Natural killer cell treated with Interleukin-12 subunit alpha and Interleukin-12 subunit beta and Interleukin-15 and Interleukin-18, amount 100 ng/mL, for 72 hours (primary cell): ENCODE measurements at regions not wholly inside any gene's neighbourhood (a gene's known extent, or its start where the extent isn't known, plus 50 kb on each side); places are given as distances from the start of the nearest gene placed in this dataset.

Source experiments
- ATAC-seq, 2 donors: fragments of 150-1000 bp; cut with Tn5 transposase in 1 of 2; sonication (Bioruptor Pico), chemical (Tn5 transposase) in 1 of 2; 2 replicates each; pipeline ENCODE4 v1.10.0; 2021
- DNase-seq: peaks from one replicate; pipeline ENCODE4 v3.0.0; 2022; ENCODE audit warnings: low spot score
- H3K27ac Mint-ChIP-seq, 2 donors: 1 replicate in 1 of 2; 2 replicates in 1 of 2; pipeline ENCODE4 v1.8.0; 2022; ENCODE audit warnings: mixed read lengths in 2 of 2, mild to moderate bottlenecking in 1 of 2, moderate library complexity in 1 of 2
- H3K27me3 Mint-ChIP-seq, 2 donors: 1 replicate in 1 of 2; 2 replicates in 1 of 2; pipeline ENCODE4 v1.8.0; 2022; ENCODE audit warnings: mixed read lengths in 2 of 2
- H3K36me3 Mint-ChIP-seq: one replicate; pipeline ENCODE4 v1.8.0; 2022; ENCODE audit warnings: mixed read lengths
- H3K4me1 Mint-ChIP-seq, 2 donors: 1 replicate in 1 of 2; 2 replicates in 1 of 2; pipeline ENCODE4 v1.8.0; 2022; ENCODE audit warnings: low read depth in 2 of 2, mixed read lengths in 2 of 2, mild to moderate bottlenecking in 1 of 2
- H3K4me3 Mint-ChIP-seq: one replicate; pipeline ENCODE4 v1.8.0; 2022; ENCODE audit warnings: mixed read lengths
- H3K9me3 Mint-ChIP-seq: 2 replicates; pipeline ENCODE4 v1.8.0; 2022; ENCODE audit warnings: mixed read lengths

DNA sequence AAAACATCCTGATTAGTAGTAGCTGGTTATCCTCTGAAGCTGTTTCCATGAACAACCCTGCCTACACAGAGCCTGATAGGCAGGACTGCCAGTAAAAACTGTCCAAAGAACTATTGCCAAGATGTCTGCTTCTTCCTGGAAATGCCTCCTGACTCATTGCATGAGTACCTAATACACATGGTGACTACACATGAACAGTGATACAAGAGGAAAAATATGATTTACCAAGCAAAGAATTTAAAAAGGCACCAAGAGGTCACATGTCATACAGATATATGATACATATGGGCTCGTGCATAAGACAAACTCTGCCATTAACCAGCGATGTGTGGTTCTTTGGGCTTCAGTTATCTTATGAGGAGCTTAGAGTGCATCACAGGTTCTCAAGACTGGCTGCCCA, 552.3 kb downstream of the SLC16A7 start:
- H3K36me3 Mint-ChIP-seq: no peaks in the 10 kb centered on the region
- peaks cover 11% of the 10 kb centered on the region for H3K9me3 Mint-ChIP-seq
- no peaks in the 10 kb centered on the region for H3K4me1 Mint-ChIP-seq
- H3K4me3 Mint-ChIP-seq: no peak overlapping the region
- H3K27me3 Mint-ChIP-seq: no peaks in the 10 kb centered on the region
- DNase-seq (no peak), ATAC-seq (no peak)
- H3K27ac Mint-ChIP-seq: no peak overlapping the region

DNA sequence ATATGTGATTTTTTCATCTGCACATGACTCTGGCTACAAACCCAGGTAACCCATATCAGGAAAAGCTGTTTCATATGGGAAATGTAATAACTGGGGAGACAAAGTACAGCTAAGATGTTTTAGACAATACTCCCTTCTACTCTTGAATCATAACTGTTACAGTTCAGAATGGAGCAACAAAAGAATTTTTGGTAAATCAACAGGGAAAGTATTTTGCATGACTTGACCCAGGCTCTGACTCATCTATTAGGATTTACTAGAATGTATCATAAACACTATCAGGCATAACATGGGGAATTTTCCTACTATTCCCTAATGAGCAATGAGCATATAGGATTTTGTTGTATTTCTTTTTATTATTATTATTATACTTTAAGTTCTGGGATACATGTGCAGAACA, 553.0 kb downstream of the SLC16A7 start:
- Mint-ChIP-seq H3K4me1 (no peaks in the 10 kb centered on the region), H3K27me3 (no peaks in the 10 kb centered on the region), H3K9me3 (peaks cover 11% of the 10 kb centered on the region), H3K4me3 (no peak overlapping the region), H3K27ac (no peak overlapping the region), H3K36me3 (no peaks in the 10 kb centered on the region)
- ATAC-seq (no peak), DNase-seq (no peak)

DNA sequence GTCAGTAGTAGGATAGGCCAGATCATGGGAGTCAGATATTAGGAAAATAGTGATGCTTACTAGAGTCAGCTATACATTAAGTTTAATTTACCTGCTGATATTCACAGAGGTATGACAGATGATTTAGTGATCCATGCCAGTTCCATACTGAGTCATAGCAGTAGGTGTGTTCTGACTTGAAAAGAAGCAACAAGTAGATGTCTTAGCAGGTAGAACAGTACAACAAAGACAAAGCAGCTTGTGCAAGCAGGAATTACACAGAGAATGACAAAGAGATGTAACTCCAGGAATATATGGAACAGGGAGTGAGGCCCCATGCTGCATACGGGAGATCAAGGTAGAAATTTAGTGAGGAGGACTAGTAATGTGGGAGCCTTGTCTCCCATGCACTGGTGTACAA, 556.9 kb downstream of the SLC16A7 start:
- Mint-ChIP-seq H3K9me3 (peaks cover 7% of the 10 kb centered on the region), H3K27ac (no peak overlapping the region), H3K4me1 (no peaks in the 10 kb centered on the region), H3K27me3 (no peaks in the 10 kb centered on the region), H3K4me3 (no peak overlapping the region), H3K36me3 (no peaks in the 10 kb centered on the region)
- DNase-seq (no peak), ATAC-seq (no peak)

DNA sequence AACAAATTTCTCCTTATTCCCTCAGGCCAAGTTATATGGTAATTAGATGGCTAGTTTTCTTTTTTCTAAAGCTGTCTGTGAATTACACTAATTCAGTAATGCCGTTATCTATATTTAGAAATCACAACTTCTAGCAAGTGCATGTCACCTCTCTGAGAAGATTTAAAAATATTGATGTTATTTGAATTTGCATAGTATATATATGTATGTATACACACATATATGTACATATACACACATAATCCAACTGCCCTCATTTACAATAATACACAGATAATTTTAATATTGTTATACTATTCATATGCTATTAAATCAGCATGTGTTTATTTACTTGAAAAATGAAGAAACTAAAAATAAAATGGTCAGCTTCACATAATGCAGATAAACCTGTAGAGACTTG, 563.9 kb downstream of the SLC16A7 start:
- peaks cover 8% of the 10 kb centered on the region for H3K9me3 Mint-ChIP-seq
- H3K36me3 Mint-ChIP-seq: peaks cover 5% of the 10 kb centered on the region

DNA sequence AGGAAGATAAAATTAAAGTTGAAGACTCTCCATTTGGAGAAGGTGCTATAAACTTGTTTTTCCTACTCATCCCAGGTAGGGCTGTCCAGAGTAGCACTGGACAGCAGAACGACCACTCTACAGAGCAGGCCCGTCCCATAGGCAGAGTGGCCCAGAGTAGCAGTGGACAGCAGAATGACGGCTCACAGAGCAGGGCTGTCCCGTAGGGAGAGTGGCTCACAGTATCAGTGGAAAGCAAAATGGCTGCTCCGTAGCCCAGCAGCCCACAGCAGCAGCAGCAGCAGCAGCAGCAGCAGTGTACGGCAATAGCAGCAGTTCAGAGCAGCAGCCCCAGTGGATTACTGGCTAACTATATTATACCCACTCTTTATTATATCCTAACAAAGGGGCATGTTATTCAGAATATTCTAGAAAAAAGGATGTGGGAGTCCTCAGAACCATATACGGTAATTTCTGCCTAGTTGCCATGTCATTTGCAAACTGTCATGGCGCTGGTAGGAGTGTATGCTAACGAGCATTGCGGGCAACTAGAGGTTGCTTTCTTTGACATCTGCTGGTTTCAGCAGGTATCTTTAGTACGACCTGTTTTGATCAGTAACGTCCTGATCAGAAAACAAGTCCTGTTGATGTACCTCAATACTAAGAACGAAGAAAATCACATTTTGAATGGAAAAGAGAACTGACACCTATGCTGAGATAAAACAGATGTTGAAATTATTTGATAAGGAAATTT, 567.3 kb downstream of the SLC16A7 start:
- Mint-ChIP-seq H3K27me3 (no peaks in the 10 kb centered on the region), H3K4me1 (no peaks in the 10 kb centered on the region), H3K9me3 (peaks cover 21% of the 10 kb centered on the region), H3K36me3 (peaks cover 19% of the 10 kb centered on the region), H3K4me3 (no peak overlapping the region), H3K27ac (no peak overlapping the region)
- no peak for ATAC-seq
- DNase-seq: no peak

More for the DNA sequence above, 563.9 kb downstream of the SLC16A7 start:
- DNase-seq (no peak), ATAC-seq (no peak)
- Mint-ChIP-seq H3K4me3 (no peak overlapping the region), H3K4me1 (no peaks in the 10 kb centered on the region), H3K27me3 (no peaks in the 10 kb centered on the region), H3K27ac (no peak overlapping the region)

DNA sequence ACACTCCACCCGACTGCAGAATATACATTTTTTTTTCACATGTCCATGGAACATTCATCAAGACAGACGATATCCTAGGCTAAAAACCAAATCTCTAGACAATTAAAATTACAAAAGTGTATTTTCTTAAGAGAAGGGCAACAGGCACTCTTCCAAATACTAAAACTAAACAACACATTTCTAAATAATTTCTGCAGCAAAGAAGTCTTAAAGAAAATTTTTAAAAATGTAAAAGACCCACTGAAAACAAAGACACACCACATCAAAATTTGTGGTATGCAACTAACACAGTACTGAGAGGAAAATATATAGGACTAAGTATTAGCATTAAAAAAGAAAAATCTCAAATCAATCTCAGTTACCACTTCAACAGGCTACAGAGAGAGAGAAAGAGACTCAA, 570.0 kb downstream of the SLC16A7 start:
- Mint-ChIP-seq H3K27ac (no peak overlapping the region), H3K4me1 (no peaks in the 10 kb centered on the region), H3K36me3 (peaks cover 19% of the 10 kb centered on the region), H3K27me3 (no peaks in the 10 kb centered on the region), H3K4me3 (no peak overlapping the region), H3K9me3 (peaks cover 24% of the 10 kb centered on the region)
- no peak for ATAC-seq
- no peak for DNase-seq

DNA sequence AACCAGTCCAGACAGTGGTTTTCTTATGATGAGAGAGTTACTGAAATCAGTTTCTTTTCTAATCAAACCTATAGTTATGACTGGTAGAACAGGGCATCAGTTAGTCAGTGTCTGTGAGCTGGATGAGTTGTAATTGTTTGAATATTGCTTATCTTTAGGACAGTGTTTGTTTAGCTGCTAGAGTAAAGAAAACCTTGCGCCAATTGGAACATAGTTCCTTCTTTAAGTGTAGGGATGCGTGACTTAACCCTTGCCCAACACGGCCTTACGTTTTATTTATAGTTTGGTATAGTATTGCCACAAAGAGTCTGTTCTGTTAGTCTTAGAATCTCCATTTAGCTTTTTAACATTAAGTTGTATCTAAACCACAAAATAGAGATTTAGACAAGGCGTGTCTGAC, 572.6 kb downstream of the SLC16A7 start:
- DNase-seq (no peak), ATAC-seq (no peak)
- peaks cover 16% of the 10 kb centered on the region for H3K9me3 Mint-ChIP-seq
- peaks cover 14% of the 10 kb centered on the region for H3K36me3 Mint-ChIP-seq
- no peaks in the 10 kb centered on the region for H3K27me3 Mint-ChIP-seq
- no peaks in the 10 kb centered on the region for H3K4me1 Mint-ChIP-seq
- H3K27ac Mint-ChIP-seq: no peak overlapping the region
- H3K4me3 Mint-ChIP-seq: no peak overlapping the region

DNA sequence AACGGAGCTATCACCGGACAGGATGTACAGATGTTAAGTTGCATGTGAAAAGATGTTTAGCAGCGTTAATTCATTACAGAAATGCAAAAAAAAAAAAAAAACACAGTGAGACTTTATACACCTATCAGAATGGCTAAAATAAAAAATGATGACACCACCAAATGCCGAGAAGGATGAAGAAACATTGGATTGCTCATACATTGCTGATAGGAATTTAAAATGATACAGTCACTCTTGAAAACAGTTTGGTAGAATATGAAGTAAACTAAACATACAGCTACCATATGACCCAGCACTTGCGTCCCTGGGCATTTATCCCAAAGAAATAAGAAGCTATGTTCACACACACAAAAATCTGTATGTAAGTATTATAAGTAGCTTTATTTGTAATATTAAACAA, 574.1 kb downstream of the SLC16A7 start:
- Mint-ChIP-seq H3K9me3 (peaks cover 16% of the 10 kb centered on the region), H3K27ac (no peak overlapping the region), H3K4me3 (no peak overlapping the region), H3K36me3 (peaks cover 14% of the 10 kb centered on the region), H3K4me1 (no peaks in the 10 kb centered on the region), H3K27me3 (no peaks in the 10 kb centered on the region)
- DNase-seq: no peak
- ATAC-seq: no peak

DNA sequence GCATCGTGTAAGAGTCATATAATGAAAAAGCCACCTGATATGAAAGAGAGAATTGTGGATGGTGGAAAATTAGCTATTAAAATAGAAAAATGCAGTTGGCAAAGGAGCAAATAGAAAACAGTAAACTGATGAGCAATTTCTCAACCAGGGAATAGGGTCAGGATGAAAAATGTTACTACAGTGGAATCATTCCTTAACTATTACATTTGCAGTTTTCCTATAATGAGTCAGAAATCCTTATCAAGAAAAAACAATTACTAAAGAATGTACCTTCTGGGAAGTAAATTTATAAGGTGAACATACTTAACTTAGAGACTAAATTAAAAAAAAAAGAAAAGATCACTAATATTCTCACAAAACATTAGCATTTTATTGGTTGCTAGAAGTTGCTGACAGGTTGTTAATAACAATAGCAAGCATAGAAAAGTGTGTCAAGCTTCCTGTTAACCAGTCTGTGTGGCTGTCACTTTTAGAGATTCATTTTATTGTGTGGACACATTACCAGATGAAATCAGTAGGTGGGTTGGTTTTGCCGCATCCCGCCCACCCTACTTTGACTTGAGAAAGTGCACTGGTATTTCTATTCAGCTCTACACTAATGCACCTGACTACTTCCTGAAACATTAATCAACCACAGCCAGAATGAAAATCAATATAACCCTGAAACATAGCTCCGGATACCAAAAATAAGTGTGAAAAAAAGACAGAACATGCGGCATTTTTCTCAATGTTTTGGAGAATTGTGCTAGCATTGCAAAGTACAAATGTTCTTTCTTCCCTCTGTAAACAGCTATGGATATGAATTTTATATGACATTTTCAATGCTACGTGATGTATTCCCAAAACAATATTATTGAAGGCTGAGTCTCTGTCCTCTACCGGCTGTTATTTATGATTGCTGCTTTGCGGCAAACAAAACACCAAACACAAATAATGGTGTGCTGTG, 576.7 kb downstream of the SLC16A7 start:
- Mint-ChIP-seq H3K36me3 (no peaks in the 10 kb centered on the region), H3K4me1 (no peaks in the 10 kb centered on the region), H3K9me3 (peaks cover 3% of the 10 kb centered on the region), H3K27ac (no peak overlapping the region), H3K27me3 (no peaks in the 10 kb centered on the region), H3K4me3 (no peak overlapping the region)
- DNase-seq (no peak), ATAC-seq (no peak)

DNA sequence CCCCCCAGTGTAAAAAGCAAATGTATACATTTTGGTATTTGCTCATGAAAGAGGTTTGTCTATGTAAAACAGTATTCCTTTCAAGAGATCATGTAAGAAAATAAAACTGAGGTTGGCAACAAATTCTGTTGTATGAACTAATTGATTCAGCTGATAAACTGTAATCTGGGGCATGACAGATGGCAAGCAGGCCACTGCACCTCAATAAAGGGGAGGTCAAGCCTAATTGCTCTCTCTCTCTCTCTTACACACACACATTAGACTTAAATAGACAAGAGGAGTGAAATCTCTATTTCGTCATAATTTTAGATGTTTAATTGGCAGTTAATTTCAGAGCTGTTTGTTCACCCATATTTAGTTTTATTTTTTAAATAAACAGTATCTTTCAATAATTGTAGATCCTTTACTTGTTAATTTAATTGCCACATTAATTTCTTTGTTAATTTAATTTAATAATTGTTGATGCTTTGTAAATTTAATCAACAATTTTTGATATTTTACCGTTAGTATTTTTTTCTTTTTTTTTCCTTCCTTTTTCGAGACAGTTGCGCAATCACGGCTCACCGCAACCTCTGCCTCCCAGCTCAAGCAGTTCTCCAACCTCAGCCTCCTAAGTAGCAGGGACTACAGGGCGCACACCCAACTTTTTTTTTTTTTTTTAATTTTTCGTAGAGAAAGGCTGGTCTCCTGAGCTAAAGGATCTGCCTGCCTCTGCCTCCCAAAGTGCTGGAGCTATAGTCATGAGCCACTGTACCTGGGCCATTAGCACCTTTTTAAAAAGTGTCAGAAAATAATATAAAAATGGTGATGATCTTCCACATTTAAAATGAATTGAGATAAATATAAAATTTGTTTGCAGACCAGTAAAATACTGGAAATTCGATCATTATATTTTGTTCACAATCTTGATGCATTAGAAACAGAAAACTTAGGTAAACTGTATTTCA, 577.7 kb downstream of the SLC16A7 start:
- DNase-seq (no peak), ATAC-seq (no peak)
- peaks cover 8% of the 10 kb centered on the region for H3K9me3 Mint-ChIP-seq
- H3K4me1 Mint-ChIP-seq: no peaks in the 10 kb centered on the region
- no peak overlapping the region for H3K27ac Mint-ChIP-seq
- H3K36me3 Mint-ChIP-seq: no peaks in the 10 kb centered on the region
- no peaks in the 10 kb centered on the region for H3K27me3 Mint-ChIP-seq
- no peak overlapping the region for H3K4me3 Mint-ChIP-seq

DNA sequence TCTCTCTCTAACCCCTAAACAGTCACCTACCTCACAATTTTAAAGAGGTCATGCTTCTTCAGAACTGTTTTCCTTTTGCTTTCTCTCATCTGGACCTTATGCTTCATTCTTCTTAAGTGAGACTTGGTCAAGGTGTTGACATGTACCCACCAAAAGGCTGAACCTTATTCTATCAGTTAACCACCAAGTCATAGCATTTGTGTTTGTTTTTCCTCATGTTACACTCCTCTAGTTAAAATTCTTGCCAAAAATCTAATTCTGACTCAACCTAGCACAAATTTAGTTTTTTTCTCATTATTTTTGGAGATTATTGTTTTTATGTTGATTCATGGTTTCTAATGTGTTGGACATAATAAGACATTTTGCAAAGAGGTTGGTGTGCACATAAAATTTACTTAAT, 578.6 kb downstream of the SLC16A7 start:
- ATAC-seq (no peak), DNase-seq (no peak)
- H3K27me3 Mint-ChIP-seq: no peaks in the 10 kb centered on the region
- H3K27ac Mint-ChIP-seq: no peak overlapping the region
- H3K9me3 Mint-ChIP-seq: peaks cover 8% of the 10 kb centered on the region
- H3K4me1 Mint-ChIP-seq: no peaks in the 10 kb centered on the region
- no peaks in the 10 kb centered on the region for H3K36me3 Mint-ChIP-seq
- H3K4me3 Mint-ChIP-seq: no peak overlapping the region

DNA sequence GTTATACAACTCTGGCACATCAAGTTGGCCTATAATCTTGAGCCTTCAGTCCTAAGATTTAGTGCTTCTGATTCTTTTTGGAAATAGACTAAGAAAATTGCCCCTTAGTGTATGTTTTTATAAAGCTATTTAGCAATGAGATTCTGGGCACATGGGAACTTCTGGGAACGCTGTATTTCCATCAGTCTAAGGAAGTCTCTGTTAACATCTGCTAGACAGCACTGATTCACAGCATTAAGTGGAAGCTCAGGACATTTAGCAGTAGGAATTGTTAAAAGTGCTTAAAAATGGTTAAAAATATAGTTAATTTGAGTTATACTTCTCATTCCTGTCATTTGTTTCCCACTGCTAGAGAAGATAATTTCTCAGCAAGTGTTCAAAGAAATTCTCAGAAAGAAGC, 579.1 kb downstream of the SLC16A7 start:
- no peaks in the 10 kb centered on the region for H3K4me1 Mint-ChIP-seq
- peaks cover 8% of the 10 kb centered on the region for H3K9me3 Mint-ChIP-seq
- DNase-seq (no peak), ATAC-seq (no peak)
- H3K36me3 Mint-ChIP-seq: no peaks in the 10 kb centered on the region
- H3K4me3 Mint-ChIP-seq: no peak overlapping the region
- no peaks in the 10 kb centered on the region for H3K27me3 Mint-ChIP-seq
- H3K27ac Mint-ChIP-seq: no peak overlapping the region

DNA sequence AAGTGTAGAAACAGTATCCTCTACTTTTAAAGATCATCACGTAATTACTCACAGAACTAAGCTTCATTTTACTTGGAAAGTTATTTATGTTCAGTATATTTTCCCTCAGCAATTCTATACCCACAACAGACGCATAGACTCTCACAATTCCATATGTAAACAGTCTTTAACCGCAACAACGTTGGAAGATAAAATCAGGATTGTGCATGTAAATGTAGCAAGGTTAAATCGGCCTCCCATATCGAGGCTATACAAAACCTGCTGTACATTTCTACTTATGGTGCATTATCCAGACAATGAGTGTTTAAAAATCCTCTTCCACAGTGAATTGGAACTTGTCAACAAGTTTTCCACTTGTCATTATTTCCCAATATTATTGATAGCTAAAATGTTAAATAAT, 581.1 kb downstream of the SLC16A7 start:
- ATAC-seq (no peak), DNase-seq (no peak)
- no peak overlapping the region for H3K27ac Mint-ChIP-seq
- no peaks in the 10 kb centered on the region for H3K27me3 Mint-ChIP-seq
- no peaks in the 10 kb centered on the region for H3K4me1 Mint-ChIP-seq
- no peak overlapping the region for H3K4me3 Mint-ChIP-seq
- peaks cover 6% of the 10 kb centered on the region for H3K9me3 Mint-ChIP-seq
- no peaks in the 10 kb centered on the region for H3K36me3 Mint-ChIP-seq
